ENCODE measurements at regions not wholly inside any gene's neighbourhood (a gene's known extent, or its start where the extent isn't known, plus 50 kb on each side); places are given as distances from the start of the nearest gene placed in this dataset.
A peak's percentile ranks its signal among the peaks of the same experiment; 100 is the strongest.

GRCh38 chr5:77151501-77151900, 59.0 kb upstream of the PDE8B start:
- TF ChIP-seq USF1 (IDR thresholded peaks at IDR 0.05) (no peak), EP300 (IDR thresholded peaks at IDR 0.05; ENCODE audit: borderline replicate concordance) (no peak), CREB1 (IDR thresholded peaks at IDR 0.05; ENCODE audit: low read depth) (no peak), TEAD4 (IDR thresholded peaks at IDR 0.05) (no peak), FOXM1 (IDR thresholded peaks at IDR 0.05; ENCODE audit: borderline replicate concordance, low read depth) (no peak), RAD21 (IDR thresholded peaks at IDR 0.05; ENCODE audit: low read depth) (no peak), CEBPB (IDR thresholded peaks at IDR 0.05) (no peak)

GRCh38 chr5:77146896-77147295, 59.8 kb upstream of the ZBED3 start:
- TF ChIP-seq CREB1 (IDR thresholded peaks at IDR 0.05; ENCODE audit: low read depth) (no peak), NFIC (IDR thresholded peaks at IDR 0.05) (no peak), YY1 (IDR thresholded peaks at IDR 0.05; ENCODE audit: low read depth) (no peak), ZBTB7A (IDR thresholded peaks at IDR 0.05; ENCODE audit: low read depth) (no peak), EP300 (IDR thresholded peaks at IDR 0.05; ENCODE audit: borderline replicate concordance) (no peak), MAX (IDR thresholded peaks at IDR 0.05) (no peak), TAF1 (IDR thresholded peaks at IDR 0.05; ENCODE audit: low read depth) (no peak), CEBPB (IDR thresholded peaks at IDR 0.05) (no peak), USF1 (IDR thresholded peaks at IDR 0.05) (no peak)

GRCh38 chr5:77145666-77146065, 58.6 kb upstream of the ZBED3 start:
- TF ChIP-seq RAD21 (IDR thresholded peaks at IDR 0.05; ENCODE audit: low read depth) = no peak
- no peak for TF ChIP-seq NFIC (IDR thresholded peaks at IDR 0.05)
- no peak for TF ChIP-seq TCF12 (IDR thresholded peaks at IDR 0.05; ENCODE audit: low read depth)

GRCh38 chr5:77144837-77145139, 57.7 kb upstream of the ZBED3 start:
- no peak for TF ChIP-seq EP300 (IDR thresholded peaks at IDR 0.05; ENCODE audit: borderline replicate concordance)
- TF ChIP-seq NFIC (IDR thresholded peaks at IDR 0.05) = no peak
- no peak for TF ChIP-seq USF1 (IDR thresholded peaks at IDR 0.05)
- no peak for TF ChIP-seq REST (IDR thresholded peaks at IDR 0.05; ENCODE audit: low read depth)
- no peak for TF ChIP-seq RAD21 (IDR thresholded peaks at IDR 0.05; ENCODE audit: low read depth)
- no peak for TF ChIP-seq CREB1 (IDR thresholded peaks at IDR 0.05; ENCODE audit: low read depth)
- TF ChIP-seq YY1 (IDR thresholded peaks at IDR 0.05; ENCODE audit: low read depth) = no peak
- no peak for TF ChIP-seq TAF1 (IDR thresholded peaks at IDR 0.05; ENCODE audit: low read depth)
- TF ChIP-seq ZBTB7A (IDR thresholded peaks at IDR 0.05; ENCODE audit: low read depth) = no peak
- TF ChIP-seq EGR1 (IDR thresholded peaks at IDR 0.05) = no peak
- no peak for TF ChIP-seq CEBPB (IDR thresholded peaks at IDR 0.05)
- TF ChIP-seq TCF12 (IDR thresholded peaks at IDR 0.05; ENCODE audit: low read depth) = no peak

GRCh38 chr5:77143998-77144836, 57.1 kb upstream of the ZBED3 start:
- TF ChIP-seq YY1 (IDR thresholded peaks at IDR 0.05; ENCODE audit: low read depth) = 0 out of 2 replicates have a peak, but pooled peaks have one; percentile 21
- TF ChIP-seq RAD21 (IDR thresholded peaks at IDR 0.05; ENCODE audit: low read depth) = peak; percentile 89
- no peak for TF ChIP-seq TCF12 (IDR thresholded peaks at IDR 0.05; ENCODE audit: low read depth)

GRCh38 chr5:77140350-77140749, 53.3 kb upstream of the ZBED3 start:
- no peak for TF ChIP-seq CEBPB (IDR thresholded peaks at IDR 0.05)

GRCh38 chr5:77139001-77139400, 51.9 kb upstream of the ZBED3 start:
- no peak for TF ChIP-seq MAX (IDR thresholded peaks at IDR 0.05)
- TF ChIP-seq REST (IDR thresholded peaks at IDR 0.05; ENCODE audit: low read depth) = no peak
- TF ChIP-seq ZBTB7A (IDR thresholded peaks at IDR 0.05; ENCODE audit: low read depth) = no peak
- no peak for TF ChIP-seq CREB1 (IDR thresholded peaks at IDR 0.05; ENCODE audit: low read depth)
- TF ChIP-seq EP300 (IDR thresholded peaks at IDR 0.05; ENCODE audit: borderline replicate concordance) = no peak
- no peak for TF ChIP-seq NFIC (IDR thresholded peaks at IDR 0.05)
- no peak for TF ChIP-seq RAD21 (IDR thresholded peaks at IDR 0.05; ENCODE audit: low read depth)
- no peak for TF ChIP-seq TEAD4 (IDR thresholded peaks at IDR 0.05)
- TF ChIP-seq TAF1 (IDR thresholded peaks at IDR 0.05; ENCODE audit: low read depth) = no peak
- no peak for TF ChIP-seq FOXM1 (IDR thresholded peaks at IDR 0.05; ENCODE audit: borderline replicate concordance, low read depth)
- no peak for TF ChIP-seq CEBPB (IDR thresholded peaks at IDR 0.05)
- TF ChIP-seq USF1 (IDR thresholded peaks at IDR 0.05) = no peak
- no peak for TF ChIP-seq EGR1 (IDR thresholded peaks at IDR 0.05)
